Spleen (tissue), 7 donors: ENCODE measurements at regions not wholly inside any gene's neighbourhood (a gene's known extent, or its start where the extent isn't known, plus 50 kb on each side); places are given as distances from the start of the nearest gene placed in this dataset.
"Not testable (repeated sequence)": the region's sequence is repeated elsewhere in the genome, so short reads cannot be mapped to it uniquely, and the experiment has no call there.

Experiments used
- CTCF ChIP-seq, 11 experiments: fragments of 200-600 bp in 7 of 11; fragments of 450-650 bp in 4 of 11; sonication (generic) in 4 of 11; IDR thresholded peaks in 8 of 11; conservative IDR thresholded peaks in 3 of 11; 1 replicate in 7 of 11; 2 replicates in 4 of 11; pipeline versions ENCODE4 v1.4.0 to v1.8.0; 2016 to 2021; ENCODE audit warnings: antibody characterized with exemption in 11 of 11, inconsistent platforms in 4 of 11, mild to moderate bottlenecking in 1 of 11
- POLR2A ChIP-seq, 3 donors: fragments of 450-650 bp; IDR thresholded peaks; one replicate each; pipeline ENCODE4 v1.5.1; 2017; ENCODE audit warnings: antibody characterized with exemption in 3 of 3, mild to moderate bottlenecking in 1 of 3
- donor health status: DM: no; HTN: no; CAD: no; lungs with moderate emphysema.
- donor health status: DM: no; HTN: no; CAD: no.
- donor health status: DM: no; HTN: no; CAD: no.

- not testable (repeated sequence) for TF ChIP-seq CTCF (IDR thresholded peaks at IDR 0.05 in 8 of 11, conservative IDR thresholded peaks at IDR 0.05 in 3 of 11); POLR2A (IDR thresholded peaks at IDR 0.05)
Measured at GRCh38 chr15:44900796-44901195, 55.7 kb upstream of the TERB2 start.
